Cardiac fibroblast (primary cell): ENCODE measurements at regions not wholly inside any gene's neighbourhood (a gene's known extent, or its start where the extent isn't known, plus 50 kb on each side); places are given as distances from the start of the nearest gene placed in this dataset.

ENCODE experiments used
- DNase-seq, 2 donors: peaks; one replicate each; pipeline versions ENCODE4 v3.0.0 to v3.0.0-alpha.2; 2010; ENCODE audit warnings: low read depth in 2 of 2
- H3K4me3 ChIP-seq, 2 donors: replicated peaks in 1 of 2; 1 replicate in 1 of 2; 2 replicates in 1 of 2; pipeline ENCODE4 v1.5.1; 2011; ENCODE audit warnings: low read depth in 2 of 2, low read length in 2 of 2, mild to moderate bottlenecking in 2 of 2, moderate library complexity in 1 of 2
- CTCF ChIP-seq: IDR thresholded peaks from one replicate; pipeline ENCODE4 v1.5.1; 2011; ENCODE audit warnings: low read depth, mild to moderate bottlenecking, low read length, inconsistent platforms

- no peak for DNase-seq
- no peak for TF ChIP-seq CTCF
- H3K4me3 ChIP-seq, result no peak overlapping the region
These were observed 320.5 kb upstream of the TNRC6C start for GRCh38 chr17:77637818-77638575.

GRCh38 chr17:77640252-77640651, 318.3 kb upstream of the TNRC6C start:
- no peak overlapping the region for H3K4me3 ChIP-seq
- no peak for TF ChIP-seq CTCF
- DNase-seq, result no peak

GRCh38 chr17:77640916-77641605, 317.4 kb upstream of the TNRC6C start:
- no peak for TF ChIP-seq CTCF
- DNase-seq, result no peak

GRCh38 chr17:77641718-77642117, 316.8 kb upstream of the TNRC6C start:
- H3K4me3 ChIP-seq, result no peak overlapping the region
- TF ChIP-seq CTCF, result no peak
- DNase-seq, result no peak

More at GRCh38 chr17:77640916-77641605, 317.4 kb upstream of the TNRC6C start:
- H3K4me3 ChIP-seq, result no peak overlapping the region

GRCh38 chr17:77644181-77645071, 314.1 kb upstream of the TNRC6C start:
- no peak for TF ChIP-seq CTCF
- DNase-seq, result no peak
- no peak overlapping the region for H3K4me3 ChIP-seq

- no peak for TF ChIP-seq CTCF
- no peak overlapping the region for H3K4me3 ChIP-seq
- DNase-seq, result peak; percentile 5 to 32
These were observed 313.1 kb upstream of the TNRC6C start for GRCh38 chr17:77645072-77646045.
